ENCODE measurements at regions not wholly inside any gene's neighbourhood (a gene's known extent, or its start where the extent isn't known, plus 50 kb on each side); places are given as distances from the start of the nearest gene placed in this dataset.

DNA sequence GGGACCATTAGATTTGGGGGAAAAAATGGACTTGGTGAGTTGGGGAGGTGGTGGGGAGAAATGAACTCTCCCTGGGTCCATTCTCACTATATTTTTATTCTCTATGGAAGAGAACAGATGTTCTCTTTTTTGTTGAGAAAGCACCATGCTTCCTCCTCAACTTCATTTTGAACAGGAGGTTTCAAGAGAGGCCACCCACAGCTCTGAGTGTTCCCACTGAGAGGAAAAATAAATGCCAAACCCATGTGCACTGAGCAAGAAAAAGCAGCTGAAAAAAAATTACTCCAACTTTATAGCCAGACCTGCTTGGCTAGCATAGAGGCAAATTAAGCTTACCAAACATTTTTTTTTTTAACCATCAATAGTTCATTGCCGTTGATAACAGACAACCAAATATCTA is 883.6 kb downstream of the KCNJ2 start:
- Histone ChIP-seq H3K9me3 (no peaks in the 10 kb centered on the region), H3K4me2 (no peak overlapping the region), H3K4me3 (no peak overlapping the region), H3K4me1 (no peaks in the 10 kb centered on the region), H3K27ac (no peak overlapping the region)
- ChIA-PET CTCF (interaction anchor here (0.6 to 0.7 kb wide), 3 partner anchors 34 to 300 kb away, joined by 3 to 4 read pairs (median 3); no protein-coding TSS in a partner anchor), POLR2A (no interaction called here)
- ATAC-seq (no peak), DNase-seq (ENCODE audit: low read depth in 1 of 2, low spot score in 1 of 2) (no peak), FAIRE-seq (no peak)
- TF ChIP-seq, protein P1, sequence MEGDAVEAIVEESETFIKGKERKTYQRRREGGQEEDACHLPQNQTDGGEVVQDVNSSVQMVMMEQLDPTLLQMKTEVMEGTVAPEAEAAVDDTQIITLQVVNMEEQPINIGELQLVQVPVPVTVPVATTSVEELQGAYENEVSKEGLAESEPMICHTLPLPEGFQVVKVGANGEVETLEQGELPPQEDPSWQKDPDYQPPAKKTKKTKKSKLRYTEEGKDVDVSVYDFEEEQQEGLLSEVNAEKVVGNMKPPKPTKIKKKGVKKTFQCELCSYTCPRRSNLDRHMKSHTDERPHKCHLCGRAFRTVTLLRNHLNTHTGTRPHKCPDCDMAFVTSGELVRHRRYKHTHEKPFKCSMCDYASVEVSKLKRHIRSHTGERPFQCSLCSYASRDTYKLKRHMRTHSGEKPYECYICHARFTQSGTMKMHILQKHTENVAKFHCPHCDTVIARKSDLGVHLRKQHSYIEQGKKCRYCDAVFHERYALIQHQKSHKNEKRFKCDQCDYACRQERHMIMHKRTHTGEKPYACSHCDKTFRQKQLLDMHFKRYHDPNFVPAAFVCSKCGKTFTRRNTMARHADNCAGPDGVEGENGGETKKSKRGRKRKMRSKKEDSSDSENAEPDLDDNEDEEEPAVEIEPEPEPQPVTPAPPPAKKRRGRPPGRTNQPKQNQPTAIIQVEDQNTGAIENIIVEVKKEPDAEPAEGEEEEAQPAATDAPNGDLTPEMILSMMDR (IDR thresholded peaks at IDR 0.05): no peak
- no peak for TF ChIP-seq HOXB5 (CRISPR knock-in tag; IDR thresholded peaks at IDR 0.05)
- no peak for TF ChIP-seq POLR2AphosphoS2 (conservative IDR thresholded peaks at IDR 0.05; ENCODE audit: low read length)
- no peak for TF ChIP-seq HOXA7 (CRISPR knock-in tag; IDR thresholded peaks at IDR 0.05)
- TF ChIP-seq ZSCAN20 (CRISPR knock-in tag; IDR thresholded peaks at IDR 0.05): no peak
- TF ChIP-seq, protein P2, sequence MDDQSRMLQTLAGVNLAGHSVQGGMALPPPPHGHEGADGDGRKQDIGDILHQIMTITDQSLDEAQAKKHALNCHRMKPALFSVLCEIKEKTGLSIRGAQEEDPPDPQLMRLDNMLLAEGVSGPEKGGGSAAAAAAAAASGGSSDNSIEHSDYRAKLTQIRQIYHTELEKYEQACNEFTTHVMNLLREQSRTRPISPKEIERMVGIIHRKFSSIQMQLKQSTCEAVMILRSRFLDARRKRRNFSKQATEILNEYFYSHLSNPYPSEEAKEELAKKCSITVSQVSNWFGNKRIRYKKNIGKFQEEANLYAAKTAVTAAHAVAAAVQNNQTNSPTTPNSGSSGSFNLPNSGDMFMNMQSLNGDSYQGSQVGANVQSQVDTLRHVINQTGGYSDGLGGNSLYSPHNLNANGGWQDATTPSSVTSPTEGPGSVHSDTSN (IDR thresholded peaks at IDR 0.05): no peak
- TF ChIP-seq, protein P3, sequence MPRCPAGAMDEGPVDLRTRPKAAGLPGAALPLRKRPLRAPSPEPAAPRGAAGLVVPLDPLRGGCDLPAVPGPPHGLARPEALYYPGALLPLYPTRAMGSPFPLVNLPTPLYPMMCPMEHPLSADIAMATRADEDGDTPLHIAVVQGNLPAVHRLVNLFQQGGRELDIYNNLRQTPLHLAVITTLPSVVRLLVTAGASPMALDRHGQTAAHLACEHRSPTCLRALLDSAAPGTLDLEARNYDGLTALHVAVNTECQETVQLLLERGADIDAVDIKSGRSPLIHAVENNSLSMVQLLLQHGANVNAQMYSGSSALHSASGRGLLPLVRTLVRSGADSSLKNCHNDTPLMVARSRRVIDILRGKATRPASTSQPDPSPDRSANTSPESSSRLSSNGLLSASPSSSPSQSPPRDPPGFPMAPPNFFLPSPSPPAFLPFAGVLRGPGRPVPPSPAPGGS (IDR thresholded peaks at IDR 0.05): no peak
- no peak for TF ChIP-seq JUNB (IDR thresholded peaks at IDR 0.05)
- no peak for TF ChIP-seq MAZ (IDR thresholded peaks at IDR 0.05; ENCODE audit: borderline replicate concordance, low read depth, low read length)
- no peak for TF ChIP-seq RAD21 (conservative IDR thresholded peaks at IDR 0.05 in 1 of 2, IDR thresholded peaks at IDR 0.05 in 1 of 2)
- TF ChIP-seq, protein P4, sequence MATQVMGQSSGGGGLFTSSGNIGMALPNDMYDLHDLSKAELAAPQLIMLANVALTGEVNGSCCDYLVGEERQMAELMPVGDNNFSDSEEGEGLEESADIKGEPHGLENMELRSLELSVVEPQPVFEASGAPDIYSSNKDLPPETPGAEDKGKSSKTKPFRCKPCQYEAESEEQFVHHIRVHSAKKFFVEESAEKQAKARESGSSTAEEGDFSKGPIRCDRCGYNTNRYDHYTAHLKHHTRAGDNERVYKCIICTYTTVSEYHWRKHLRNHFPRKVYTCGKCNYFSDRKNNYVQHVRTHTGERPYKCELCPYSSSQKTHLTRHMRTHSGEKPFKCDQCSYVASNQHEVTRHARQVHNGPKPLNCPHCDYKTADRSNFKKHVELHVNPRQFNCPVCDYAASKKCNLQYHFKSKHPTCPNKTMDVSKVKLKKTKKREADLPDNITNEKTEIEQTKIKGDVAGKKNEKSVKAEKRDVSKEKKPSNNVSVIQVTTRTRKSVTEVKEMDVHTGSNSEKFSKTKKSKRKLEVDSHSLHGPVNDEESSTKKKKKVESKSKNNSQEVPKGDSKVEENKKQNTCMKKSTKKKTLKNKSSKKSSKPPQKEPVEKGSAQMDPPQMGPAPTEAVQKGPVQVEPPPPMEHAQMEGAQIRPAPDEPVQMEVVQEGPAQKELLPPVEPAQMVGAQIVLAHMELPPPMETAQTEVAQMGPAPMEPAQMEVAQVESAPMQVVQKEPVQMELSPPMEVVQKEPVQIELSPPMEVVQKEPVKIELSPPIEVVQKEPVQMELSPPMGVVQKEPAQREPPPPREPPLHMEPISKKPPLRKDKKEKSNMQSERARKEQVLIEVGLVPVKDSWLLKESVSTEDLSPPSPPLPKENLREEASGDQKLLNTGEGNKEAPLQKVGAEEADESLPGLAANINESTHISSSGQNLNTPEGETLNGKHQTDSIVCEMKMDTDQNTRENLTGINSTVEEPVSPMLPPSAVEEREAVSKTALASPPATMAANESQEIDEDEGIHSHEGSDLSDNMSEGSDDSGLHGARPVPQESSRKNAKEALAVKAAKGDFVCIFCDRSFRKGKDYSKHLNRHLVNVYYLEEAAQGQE (IDR thresholded peaks at IDR 0.05): no peak
- TF ChIP-seq RNF2 (IDR thresholded peaks at IDR 0.05; ENCODE audit: borderline replicate concordance, low read depth): no peak
- no peak for TF ChIP-seq GATA3 (IDR thresholded peaks at IDR 0.05; ENCODE audit: borderline replicate concordance)
- no peak for TF ChIP-seq ZFP36 (IDR thresholded peaks at IDR 0.05; ENCODE audit: borderline replicate concordance, partially characterized antibody)
- TF ChIP-seq NPAS2 (CRISPR knock-in tag; IDR thresholded peaks at IDR 0.05; ENCODE audit: borderline replicate concordance): no peak
- TF ChIP-seq CBX8 (IDR thresholded peaks at IDR 0.05): no peak
- TF ChIP-seq FOXS1 (CRISPR knock-in tag; IDR thresholded peaks at IDR 0.05): no peak
- TF ChIP-seq, protein P5, sequence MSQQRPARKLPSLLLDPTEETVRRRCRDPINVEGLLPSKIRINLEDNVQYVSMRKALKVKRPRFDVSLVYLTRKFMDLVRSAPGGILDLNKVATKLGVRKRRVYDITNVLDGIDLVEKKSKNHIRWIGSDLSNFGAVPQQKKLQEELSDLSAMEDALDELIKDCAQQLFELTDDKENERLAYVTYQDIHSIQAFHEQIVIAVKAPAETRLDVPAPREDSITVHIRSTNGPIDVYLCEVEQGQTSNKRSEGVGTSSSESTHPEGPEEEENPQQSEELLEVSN (IDR thresholded peaks at IDR 0.05; ENCODE audit: borderline replicate concordance, low read depth): no peak
- TF ChIP-seq TP53 (CRISPR knock-in tag; IDR thresholded peaks at IDR 0.05): no peak
- no peak for TF ChIP-seq FOSB (CRISPR knock-in tag; IDR thresholded peaks at IDR 0.05)
- WGBS (ENCODE audit: missing lambda C conversion rate): 2% methylated on average over 1 of the region's 1 CpG
